Suppressor macrophage treated with lipopolysaccharide for 1 hour (primary cell): ENCODE measurements at regions not wholly inside any gene's neighbourhood (a gene's known extent, or its start where the extent isn't known, plus 50 kb on each side); places are given as distances from the start of the nearest gene placed in this dataset.

Source experiments
- DNase-seq, 3 donors: peaks; one replicate each; pipeline ENCODE4 v3.0.0-alpha.2; 2020 to 2022

GRCh38 chr2:151156431-151156830 lies 105.2 kb downstream of the RBM43 start:
- peak in 1 of 3 donors; percentile 1 for DNase-seq

- no peak for DNase-seq
Measured at GRCh38 chr2:151153601-151154000, 108.1 kb downstream of the RBM43 start.

GRCh38 chr2:151150331-151151320 lies 111.0 kb downstream of the RBM43 start:
- peak; percentile 7 to 24 (median 23) for DNase-seq

GRCh38 chr2:151138507-151138906 lies 123.2 kb downstream of the RBM43 start:
- no peak for DNase-seq

- no peak for DNase-seq
Measured at GRCh38 chr2:151137526-151137925, 124.1 kb downstream of the RBM43 start.

GRCh38 chr2:151120011-151120410 lies 141.7 kb downstream of the RBM43 start:
- no peak for DNase-seq

- no peak for DNase-seq
Measured at GRCh38 chr2:151119374-151119773, 142.3 kb downstream of the RBM43 start.

GRCh38 chr2:151118269-151118668 lies 143.4 kb downstream of the RBM43 start:
- no peak for DNase-seq

- no peak for DNase-seq
Measured at GRCh38 chr2:151114874-151115273, 146.8 kb downstream of the RBM43 start.

- no peak for DNase-seq
Measured at GRCh38 chr2:151113318-151113717, 148.3 kb downstream of the RBM43 start.

GRCh38 chr2:151111599-151112278 lies 149.9 kb downstream of the RBM43 start:
- peak; percentile 27 to 58 (median 58) for DNase-seq

- DNase-seq: no peak
Measured at GRCh38 chr2:151106805-151107506, 154.7 kb downstream of the RBM43 start.

GRCh38 chr2:151103551-151103950 lies 158.1 kb downstream of the RBM43 start:
- DNase-seq: no peak

GRCh38 chr2:151102226-151102625 lies 159.4 kb downstream of the RBM43 start:
- DNase-seq: no peak

- no peak for DNase-seq
Measured at GRCh38 chr2:151098841-151099240, 162.8 kb downstream of the RBM43 start.

GRCh38 chr2:151097895-151098294 lies 163.8 kb downstream of the RBM43 start:
- no peak for DNase-seq

- no peak for DNase-seq
Measured at GRCh38 chr2:151097128-151097527, 164.5 kb downstream of the RBM43 start.

- peak in 2 of 3 donors; percentile 22 to 32 for DNase-seq
Measured at GRCh38 chr2:151096235-151096634, 165.4 kb downstream of the RBM43 start.

GRCh38 chr2:151095463-151095862 lies 166.2 kb downstream of the RBM43 start:
- no peak for DNase-seq

GRCh38 chr2:151091583-151091982 lies 170.1 kb downstream of the RBM43 start:
- no peak for DNase-seq

- DNase-seq: no peak
Measured at GRCh38 chr2:151087377-151087776, 174.3 kb downstream of the RBM43 start.

- no peak for DNase-seq
Measured at GRCh38 chr2:151085181-151085611, 176.5 kb downstream of the RBM43 start.
